HUES48 (cell line): ENCODE measurements at regions not wholly inside any gene's neighbourhood (a gene's known extent, or its start where the extent isn't known, plus 50 kb on each side); places are given as distances from the start of the nearest gene placed in this dataset.

Source experiments
- H3K27ac ChIP-seq: one replicate; pipeline ENCODE4 v1.7.0; 2013; ENCODE audit warnings: low read depth, low read length, inconsistent platforms
- H3K27me3 ChIP-seq: 2 replicates; pipeline ENCODE4 v1.6.1; 2013; ENCODE audit warnings: mild to moderate bottlenecking, low read length; ENCODE audit not compliant: control insufficient read depth, insufficient read depth
- H3K36me3 ChIP-seq: 2 replicates; pipeline ENCODE4 v1.6.1; 2013; ENCODE audit warnings: low read length; ENCODE audit not compliant: control insufficient read depth, insufficient read depth
- H3K4me1 ChIP-seq: 2 replicates; pipeline ENCODE4 v1.6.1; 2013; ENCODE audit warnings: mild to moderate bottlenecking, low read length; ENCODE audit not compliant: control insufficient read depth, insufficient read depth
- H3K4me3 ChIP-seq: 2 replicates; pipeline ENCODE4 v1.5.1; 2013; ENCODE audit warnings: mild to moderate bottlenecking, low read depth, low read length
- H3K9ac ChIP-seq: 2 replicates; pipeline ENCODE4 v1.6.1; 2013; ENCODE audit warnings: mild to moderate bottlenecking, low read depth, low read length, moderate library complexity
- H3K9me3 ChIP-seq: 2 replicates; pipeline ENCODE4 v1.6.1; 2013; ENCODE audit warnings: low read length; ENCODE audit not compliant: control insufficient read depth, insufficient read depth

DNA sequence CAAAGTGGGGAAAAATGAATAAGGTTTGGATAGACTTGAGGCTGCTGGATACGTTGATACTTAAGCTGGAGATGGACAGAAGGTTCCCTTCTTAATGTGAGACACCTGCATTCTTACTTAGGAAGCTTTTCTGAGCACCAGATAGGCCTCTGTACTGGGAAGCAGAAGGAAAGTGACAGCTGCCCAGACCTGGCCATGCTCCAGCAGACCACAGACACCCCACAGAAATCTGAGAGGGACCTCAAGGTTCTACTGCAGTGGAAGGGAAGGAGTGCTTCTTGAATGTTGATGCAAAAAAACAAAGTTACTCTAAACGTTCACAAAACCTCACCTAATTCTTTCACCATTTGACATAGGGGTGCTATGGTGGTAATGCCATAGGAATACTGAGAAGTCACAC lies 642.1 kb upstream of the ID2 start:
- no peak overlapping the region for H3K9ac ChIP-seq
- no peaks in the 10 kb centered on the region for H3K9me3 ChIP-seq
- no peaks in the 10 kb centered on the region for H3K36me3 ChIP-seq
- H3K27ac ChIP-seq, result no peak overlapping the region
- no peaks in the 10 kb centered on the region for H3K27me3 ChIP-seq
- no peaks in the 10 kb centered on the region for H3K4me1 ChIP-seq
- H3K4me3 ChIP-seq, result no peak overlapping the region

DNA sequence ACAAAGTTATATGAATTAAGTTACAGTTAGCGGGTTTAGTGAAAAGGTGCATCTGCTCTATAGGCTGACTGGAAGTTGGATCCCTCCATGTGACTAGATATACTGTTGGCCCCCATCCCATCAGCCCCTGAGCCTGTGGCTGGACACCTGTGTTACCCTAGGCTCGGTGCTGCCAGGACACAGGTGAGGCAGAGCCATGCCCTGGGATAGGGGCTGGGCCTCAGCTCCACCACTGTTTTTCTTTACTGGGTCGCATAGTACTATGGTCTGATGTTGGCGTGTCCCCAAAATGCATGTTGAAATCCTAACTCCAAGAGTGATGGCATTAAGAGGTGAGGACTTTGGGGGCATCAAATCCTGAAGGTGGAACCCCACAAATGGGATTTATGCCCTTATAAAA lies 638.6 kb upstream of the ID2 start:
- Histone ChIP-seq H3K4me3 (no peak overlapping the region), H3K9ac (no peak overlapping the region), H3K9me3 (no peaks in the 10 kb centered on the region), H3K36me3 (no peaks in the 10 kb centered on the region), H3K27me3 (no peaks in the 10 kb centered on the region), H3K4me1 (no peaks in the 10 kb centered on the region), H3K27ac (no peak overlapping the region)

DNA sequence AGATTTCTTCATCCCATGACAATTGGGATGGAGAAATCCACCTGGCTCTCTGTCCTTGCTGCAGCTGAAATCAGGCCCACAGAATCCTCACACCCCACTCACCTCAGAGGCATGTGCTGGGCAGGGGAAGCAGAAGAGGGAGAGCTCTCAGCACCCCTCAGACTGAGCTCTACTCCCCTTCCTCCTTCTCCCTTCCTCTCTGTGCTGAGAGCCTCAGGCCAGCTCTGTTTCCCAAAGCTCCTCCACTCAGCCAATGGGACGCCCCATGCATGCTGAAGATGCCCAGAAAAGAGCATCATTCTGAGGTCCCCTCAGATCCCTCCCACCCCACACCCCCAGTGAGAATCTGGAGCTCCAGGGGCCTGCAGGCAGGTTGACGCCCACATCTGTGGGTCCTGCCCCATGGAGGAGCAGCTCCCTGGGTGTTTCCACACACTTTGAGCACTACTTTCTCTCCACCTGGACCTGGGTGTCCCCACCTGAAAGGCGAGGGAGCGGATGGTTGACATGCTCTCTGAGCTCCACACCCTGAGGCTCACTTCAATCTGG lies 637.7 kb upstream of the ID2 start:
- Histone ChIP-seq H3K36me3 (no peaks in the 10 kb centered on the region), H3K9ac (no peak overlapping the region), H3K4me1 (no peaks in the 10 kb centered on the region), H3K9me3 (no peaks in the 10 kb centered on the region), H3K27ac (no peak overlapping the region), H3K4me3 (no peak overlapping the region), H3K27me3 (no peaks in the 10 kb centered on the region)

DNA sequence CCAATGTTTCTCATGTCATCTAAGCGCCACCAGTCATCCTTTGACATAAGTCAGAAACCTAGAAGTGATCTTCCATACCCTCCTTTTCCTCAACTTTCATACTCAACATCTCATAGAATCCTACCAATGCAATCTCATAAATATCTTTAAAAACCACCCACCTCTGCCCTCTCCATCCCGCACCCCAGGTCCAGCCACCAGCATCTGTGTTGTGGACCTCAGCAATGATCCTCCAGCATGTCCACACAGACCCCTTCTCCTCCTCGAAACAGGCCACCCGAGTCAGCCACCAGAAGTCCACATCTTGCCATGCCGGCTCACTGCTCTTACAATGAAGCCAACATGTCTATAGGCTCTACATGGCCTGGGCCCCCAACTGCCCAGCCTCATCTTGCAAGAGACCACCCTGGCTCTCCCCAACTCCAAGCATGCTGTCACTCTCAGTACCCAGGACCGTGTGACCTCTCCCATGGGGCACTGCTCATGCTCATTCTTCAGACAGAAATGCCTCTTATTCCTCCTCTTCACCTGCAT lies 636.7 kb upstream of the ID2 start:
- Histone ChIP-seq H3K9ac (no peak overlapping the region), H3K27me3 (no peaks in the 10 kb centered on the region), H3K27ac (no peak overlapping the region)

DNA sequence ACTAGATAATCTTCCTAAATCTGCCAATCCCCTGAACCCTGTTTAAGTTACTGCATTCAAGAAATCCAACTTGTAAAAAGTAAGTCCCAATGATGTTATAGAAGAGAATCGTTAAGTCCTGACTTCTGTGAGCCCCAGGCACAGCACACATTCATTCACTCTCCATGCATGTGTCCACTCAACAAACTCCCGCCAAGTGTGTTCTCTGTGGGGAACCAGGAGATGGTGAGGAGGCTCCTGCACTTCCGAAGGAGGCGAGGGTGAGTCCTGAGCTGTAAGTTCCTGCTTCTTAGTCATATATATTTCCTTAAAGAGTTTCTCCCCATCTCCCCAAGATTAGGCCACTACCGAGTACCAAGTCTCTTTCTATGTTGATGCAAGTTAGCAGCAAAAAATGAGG lies 635.0 kb upstream of the ID2 start:
- H3K36me3 ChIP-seq, result no peaks in the 10 kb centered on the region
- H3K4me3 ChIP-seq, result no peak overlapping the region
- H3K27me3 ChIP-seq, result no peaks in the 10 kb centered on the region
- no peak overlapping the region for H3K9ac ChIP-seq
- H3K9me3 ChIP-seq, result no peaks in the 10 kb centered on the region
- H3K27ac ChIP-seq, result no peak overlapping the region
- no peaks in the 10 kb centered on the region for H3K4me1 ChIP-seq

More for the DNA sequence above, 636.7 kb upstream of the ID2 start:
- no peaks in the 10 kb centered on the region for H3K36me3 ChIP-seq
- H3K4me3 ChIP-seq, result no peak overlapping the region
- H3K9me3 ChIP-seq, result no peaks in the 10 kb centered on the region
- no peaks in the 10 kb centered on the region for H3K4me1 ChIP-seq

DNA sequence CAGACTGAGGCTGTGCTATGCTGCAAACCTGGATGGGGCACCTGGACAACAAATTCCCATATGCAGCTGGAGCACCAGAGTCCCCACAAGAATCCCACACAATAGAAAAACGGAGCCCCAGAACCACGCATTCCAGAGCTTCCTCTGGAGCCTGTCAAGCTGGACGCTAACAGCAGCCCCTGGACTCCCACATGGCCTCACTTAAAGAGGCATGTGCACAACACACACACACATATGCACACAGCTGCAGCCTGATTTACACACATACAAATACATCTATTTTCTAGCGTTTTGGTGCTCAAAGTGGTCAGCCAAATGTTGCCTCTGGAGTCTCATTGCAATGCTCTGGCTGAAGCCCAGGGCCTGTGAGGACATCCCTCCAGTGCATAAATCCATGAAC lies 632.7 kb upstream of the ID2 start:
- Histone ChIP-seq H3K27ac (no peak overlapping the region), H3K4me1 (no peaks in the 10 kb centered on the region), H3K4me3 (no peak overlapping the region), H3K27me3 (no peaks in the 10 kb centered on the region), H3K36me3 (no peaks in the 10 kb centered on the region), H3K9ac (no peak overlapping the region), H3K9me3 (no peaks in the 10 kb centered on the region)

DNA sequence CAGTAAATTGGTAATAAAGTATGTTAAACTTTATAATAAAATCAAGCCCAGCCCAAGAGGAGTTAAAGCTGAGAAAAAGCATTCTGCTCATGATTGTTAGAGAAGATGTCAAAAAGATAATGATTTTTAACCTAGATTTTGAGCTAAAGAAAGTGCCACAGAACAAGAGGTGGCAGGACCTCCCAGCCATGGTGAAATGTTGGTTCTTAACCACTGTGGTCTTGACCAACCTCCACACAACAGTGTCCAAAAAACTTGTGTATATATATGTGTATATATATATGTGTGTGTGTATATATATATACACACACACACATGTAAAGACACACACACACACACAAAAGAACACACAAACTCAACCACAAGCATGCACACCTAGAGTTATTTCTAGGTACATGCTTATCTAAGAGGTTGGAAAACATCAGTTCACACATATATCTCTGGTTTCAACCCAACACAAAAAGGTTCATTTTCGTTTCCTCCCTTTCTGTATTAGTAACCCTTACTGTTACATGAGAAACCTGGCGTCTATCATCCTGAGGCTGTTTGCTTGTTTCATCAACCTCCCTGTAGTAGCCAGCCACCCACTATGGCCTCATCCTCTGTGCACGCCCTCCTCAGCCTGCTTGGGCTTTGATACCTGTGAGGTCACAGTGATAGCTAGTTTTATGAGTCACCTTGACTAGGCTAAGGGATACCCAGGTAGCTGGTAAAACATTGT lies 631.8 kb upstream of the ID2 start:
- Histone ChIP-seq H3K9me3 (no peaks in the 10 kb centered on the region), H3K9ac (no peak overlapping the region), H3K4me3 (no peak overlapping the region), H3K36me3 (no peaks in the 10 kb centered on the region), H3K27ac (no peak overlapping the region), H3K27me3 (no peaks in the 10 kb centered on the region), H3K4me1 (no peaks in the 10 kb centered on the region)

DNA sequence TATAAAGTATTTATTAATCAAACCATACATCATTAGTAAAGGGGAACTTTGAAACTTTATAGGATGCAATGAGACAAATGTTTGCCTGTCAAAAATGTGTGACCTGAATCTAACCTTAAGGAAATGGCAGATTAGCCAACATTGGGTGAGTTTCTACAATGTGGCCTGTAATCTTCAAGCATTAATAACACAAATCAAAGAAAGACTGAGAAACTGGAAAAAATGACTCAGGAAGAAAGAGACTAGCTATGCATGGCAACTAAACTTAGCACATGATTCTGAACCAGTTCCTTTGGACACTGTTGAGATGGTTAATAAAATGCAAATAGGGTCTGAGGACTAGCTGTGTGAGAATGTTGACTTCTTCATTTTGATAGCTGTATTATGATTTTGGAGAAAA lies 628.6 kb upstream of the ID2 start:
- H3K36me3 ChIP-seq, result no peaks in the 10 kb centered on the region
- no peaks in the 10 kb centered on the region; the same call in 1 of the 2 replicates for H3K9me3 ChIP-seq
- H3K9ac ChIP-seq, result no peak overlapping the region
- H3K27me3 ChIP-seq, result no peaks in the 10 kb centered on the region
- no peak overlapping the region for H3K4me3 ChIP-seq
- no peaks in the 10 kb centered on the region for H3K4me1 ChIP-seq
- no peak overlapping the region for H3K27ac ChIP-seq

DNA sequence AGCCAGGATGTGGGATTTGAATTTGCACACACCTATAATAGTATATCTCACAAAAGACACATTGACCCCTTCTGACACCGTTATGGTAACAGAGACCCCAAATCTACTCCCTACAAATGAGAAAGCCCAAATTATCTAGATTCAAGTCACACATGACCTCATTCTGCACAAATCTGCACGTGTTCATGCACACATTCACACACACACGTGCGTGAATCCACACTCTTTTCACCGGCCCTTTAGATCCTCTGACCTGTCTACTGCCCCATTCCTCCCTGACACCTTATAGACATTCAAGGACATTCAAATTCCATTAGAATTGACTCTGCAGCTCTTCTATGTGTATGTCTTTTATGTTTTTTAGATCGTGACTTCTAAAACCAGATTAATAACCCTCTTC lies 627.8 kb upstream of the ID2 start:
- Histone ChIP-seq H3K27ac (no peak overlapping the region), H3K36me3 (no peaks in the 10 kb centered on the region), H3K4me1 (no peaks in the 10 kb centered on the region), H3K9me3 (no peaks in the 10 kb centered on the region; the same call in 1 of the 2 replicates), H3K9ac (no peak overlapping the region), H3K27me3 (no peaks in the 10 kb centered on the region), H3K4me3 (no peak overlapping the region)

DNA sequence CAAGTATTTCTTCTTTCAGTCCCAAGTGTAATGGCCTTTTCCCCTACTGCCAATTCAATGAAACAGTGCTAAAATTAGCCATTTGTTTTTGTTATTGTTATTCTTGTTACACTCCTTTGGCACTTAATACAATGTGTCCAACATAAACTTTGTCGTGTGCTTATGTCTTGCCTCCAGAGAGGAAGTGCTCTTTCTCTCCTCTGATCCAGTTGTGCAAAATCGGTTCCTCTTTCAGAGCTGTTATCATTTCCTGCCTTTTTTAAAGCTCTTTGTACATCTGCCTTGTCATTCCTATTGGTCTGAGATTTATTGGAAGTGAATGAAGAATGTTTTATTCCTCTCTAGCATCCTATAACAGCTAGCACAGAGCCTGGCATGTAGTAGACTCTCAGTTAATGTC lies 623.2 kb upstream of the ID2 start:
- Histone ChIP-seq H3K9ac (no peak overlapping the region), H3K36me3 (no peaks in the 10 kb centered on the region), H3K9me3 (no peaks in the 10 kb centered on the region; the same call in 1 of the 2 replicates), H3K4me3 (no peak overlapping the region), H3K27me3 (no peaks in the 10 kb centered on the region; the same call in 1 of the 2 replicates), H3K27ac (no peak overlapping the region), H3K4me1 (no peaks in the 10 kb centered on the region)

DNA sequence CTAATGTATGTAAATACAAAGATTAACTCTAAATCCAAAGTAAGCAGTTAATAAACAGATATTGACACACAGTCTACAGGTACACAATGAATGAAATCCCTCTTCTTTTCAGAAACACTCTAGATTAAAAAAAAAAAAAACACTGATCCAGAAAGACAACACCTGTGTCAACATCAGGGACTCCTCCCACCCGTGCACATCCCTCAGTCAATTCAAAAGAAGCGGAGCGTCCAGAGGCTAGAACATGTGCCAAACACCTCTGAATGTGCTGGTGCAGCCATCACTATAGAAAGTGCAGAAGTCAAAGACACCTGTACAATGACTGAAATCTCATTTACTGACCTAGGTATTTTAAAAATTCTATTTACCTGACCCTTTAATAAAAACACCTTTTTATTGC lies 622.6 kb upstream of the ID2 start:
- Histone ChIP-seq H3K4me3 (no peak overlapping the region), H3K27me3 (no peaks in the 10 kb centered on the region; the same call in 1 of the 2 replicates), H3K9ac (no peak overlapping the region), H3K4me1 (no peaks in the 10 kb centered on the region), H3K27ac (no peak overlapping the region), H3K9me3 (no peaks in the 10 kb centered on the region; the same call in 1 of the 2 replicates), H3K36me3 (no peaks in the 10 kb centered on the region)
